WERI-Rb-1 (cell line): ENCODE measurements at regions not wholly inside any gene's neighbourhood (a gene's known extent, or its start where the extent isn't known, plus 50 kb on each side); places are given as distances from the start of the nearest gene placed in this dataset.

Experiments used
- DNase-seq: peaks from one replicate; pipeline ENCODE4 v3.0.0-alpha.2; 2020
- H3K27ac ChIP-seq: fragments of 250-450 bp; sonication (Bioruptor Pico); 2 replicates; pipeline ENCODE4 v1.5.1; 2020; ENCODE audit warnings: mild to moderate bottlenecking, moderate library complexity
- H3K27me3 ChIP-seq: fragments of 250-450 bp; sonication (Bioruptor Pico); 2 replicates; pipeline ENCODE4 v1.5.1; 2021; ENCODE audit warnings: mild to moderate bottlenecking, low read depth, moderate library complexity; ENCODE audit not compliant: insufficient read depth, severe bottlenecking
- H3K36me3 ChIP-seq: fragments of 250-450 bp; sonication (Bioruptor Pico); 2 replicates; pipeline ENCODE4 v1.5.1; 2020; ENCODE audit warnings: mild to moderate bottlenecking, moderate library complexity
- H3K4me3 ChIP-seq: 2 replicates; pipeline ENCODE4 v1.5.1; 2011; ENCODE audit warnings: low read depth, mild to moderate bottlenecking, control low read depth, low read length
- H3K9me3 ChIP-seq: fragments of 250-450 bp; sonication (Bioruptor Pico); 2 replicates; pipeline ENCODE4 v1.5.1; 2021; ENCODE audit warnings: mild to moderate bottlenecking, moderate library complexity; ENCODE audit not compliant: severe bottlenecking
- CTCF ChIP-seq: IDR thresholded peaks from 2 replicates; pipeline ENCODE4 v1.5.1; 2011; ENCODE audit warnings: low read depth, mild to moderate bottlenecking, control low read depth, inconsistent platforms, low read length

DNA sequence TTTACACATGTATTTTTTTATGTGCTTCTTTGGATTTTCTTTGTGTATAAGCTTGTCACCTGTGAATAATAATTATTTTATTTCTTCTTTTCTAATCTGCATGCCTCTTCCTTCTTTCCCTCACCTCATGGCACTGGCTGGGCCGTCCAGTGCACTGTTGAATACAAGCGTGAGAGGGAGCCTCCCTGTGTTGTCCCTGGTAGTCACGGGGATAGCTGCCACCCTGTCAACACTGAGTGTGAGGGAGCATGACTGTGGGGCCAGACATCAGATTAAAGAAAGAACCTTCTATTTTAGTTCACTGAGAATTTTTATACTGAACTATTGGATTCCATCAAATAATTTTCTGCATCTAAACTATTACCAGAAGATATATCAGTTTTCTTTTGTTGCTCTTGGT, 187.9 kb downstream of the CDC14C start:
- Histone ChIP-seq H3K4me3 (no peak overlapping the region), H3K27me3 (no peaks in the 10 kb centered on the region), H3K9me3 (peaks cover 8% of the 10 kb centered on the region), H3K27ac (no peak overlapping the region), H3K36me3 (no peaks in the 10 kb centered on the region)
- DNase-seq, result no peak
- TF ChIP-seq CTCF, result no peak

- no peak for TF ChIP-seq CTCF
- H3K27me3 ChIP-seq, result no peaks in the 10 kb centered on the region
- H3K27ac ChIP-seq, result no peak overlapping the region
- H3K4me3 ChIP-seq, result no peak overlapping the region
- no peak for DNase-seq
- no peaks in the 10 kb centered on the region for H3K36me3 ChIP-seq
- peaks cover 4% of the 10 kb centered on the region for H3K9me3 ChIP-seq
These were observed 188.3 kb downstream of the CDC14C start for GRCh38 chr7:49112647-49113046.

- no peak overlapping the region for H3K27ac ChIP-seq
These were observed 195.4 kb downstream of the CDC14C start for GRCh38 chr7:49119706-49120105.

DNA sequence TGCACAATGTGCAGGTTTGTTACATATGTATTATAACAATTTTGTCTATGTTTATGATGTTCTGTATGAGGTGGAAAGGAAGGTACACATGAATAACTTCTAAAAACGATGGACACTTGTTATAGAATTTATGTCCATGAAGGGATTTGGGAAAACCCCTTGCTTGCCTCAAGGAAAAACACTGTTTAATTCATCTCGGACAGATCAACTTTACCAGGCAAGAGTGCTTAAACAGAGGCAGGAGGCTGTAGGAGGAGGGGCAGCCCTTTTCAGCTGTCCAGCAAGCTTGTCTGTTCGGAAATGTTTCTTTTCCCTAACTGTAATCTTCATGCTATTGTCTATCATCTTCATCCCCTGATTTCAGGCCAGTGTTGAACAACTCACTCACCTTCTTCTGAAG, 200.9 kb downstream of the CDC14C start:
- Histone ChIP-seq H3K27ac (no peak overlapping the region), H3K27me3 (no peaks in the 10 kb centered on the region), H3K4me3 (no peak overlapping the region), H3K9me3 (no peaks in the 10 kb centered on the region), H3K36me3 (no peaks in the 10 kb centered on the region)
- no peak for DNase-seq
- TF ChIP-seq CTCF, result no peak

More at GRCh38 chr7:49119706-49120105, 195.4 kb downstream of the CDC14C start:
- no peaks in the 10 kb centered on the region for H3K9me3 ChIP-seq
- TF ChIP-seq CTCF, result no peak
- DNase-seq, result no peak
- no peaks in the 10 kb centered on the region for H3K27me3 ChIP-seq
- H3K36me3 ChIP-seq, result no peaks in the 10 kb centered on the region
- no peak overlapping the region for H3K4me3 ChIP-seq

- Histone ChIP-seq H3K4me3 (no peak overlapping the region), H3K27ac (no peak overlapping the region), H3K9me3 (no peaks in the 10 kb centered on the region), H3K36me3 (no peaks in the 10 kb centered on the region), H3K27me3 (no peaks in the 10 kb centered on the region)
- DNase-seq, result no peak
- TF ChIP-seq CTCF, result no peak
These were observed 203.1 kb downstream of the CDC14C start for GRCh38 chr7:49127359-49127913.

DNA sequence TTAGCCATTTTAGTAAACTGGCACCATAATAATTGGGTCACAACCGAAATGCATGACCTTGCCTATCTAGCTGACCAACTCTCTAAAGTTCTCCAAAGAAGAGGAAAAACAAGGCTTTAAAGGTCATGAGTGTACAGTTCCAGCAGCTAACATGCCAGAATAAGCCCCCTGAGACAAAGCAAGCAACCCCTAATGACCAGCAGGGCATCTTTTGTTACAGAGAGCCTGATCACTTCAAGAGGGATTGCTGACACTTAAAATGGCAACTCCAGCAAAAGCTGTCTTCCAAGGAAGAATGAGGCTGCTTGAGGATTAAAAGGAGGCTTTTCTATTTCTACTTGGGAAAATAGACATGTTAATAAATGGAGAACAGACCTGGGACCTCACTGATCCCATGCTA, 213.6 kb downstream of the CDC14C start:
- H3K27me3 ChIP-seq, result no peaks in the 10 kb centered on the region
- no peak overlapping the region for H3K27ac ChIP-seq
- no peak for TF ChIP-seq CTCF

More for the DNA sequence above, 213.6 kb downstream of the CDC14C start:
- H3K4me3 ChIP-seq, result no peak overlapping the region
- DNase-seq, result no peak
- H3K36me3 ChIP-seq, result no peaks in the 10 kb centered on the region
- no peaks in the 10 kb centered on the region for H3K9me3 ChIP-seq
